WTC11 (cell line): ENCODE measurements at regions not wholly inside any gene's neighbourhood (a gene's known extent, or its start where the extent isn't known, plus 50 kb on each side); places are given as distances from the start of the nearest gene placed in this dataset.

ENCODE experiments used
- ATAC-seq: fragments of 200-7000 bp; cut with Tn5 transposase; 2 replicates; pipeline ENCODE4 v1.10.0; 2021; ENCODE audit warnings: mild to moderate bottlenecking, moderate library complexity
- CTCF ChIA-PET: fragments of 300-600 bp; sonication (Branson Sonifier 250); formaldehyde crosslinking; loops from one replicate; lab custom pipeline; 2021; ENCODE audit warnings: antibody characterized with exemption; lab: Charles Lee
- POLR2A ChIA-PET: fragments of 350-600 bp; sonication (Branson Sonifier 250); formaldehyde crosslinking; loops from one replicate; lab custom pipeline; 2021; ENCODE audit warnings: antibody characterized with exemption; lab: Charles Lee
- DNase-seq: peaks from one replicate; pipeline ENCODE4 v3.0.0; 2021; ENCODE audit warnings: low spot score
- H3K27ac Mint-ChIP-seq: 2 replicates; pipeline ENCODE4 v1.8.0; 2021; ENCODE audit warnings: mixed read lengths
- H3K27me3 Mint-ChIP-seq: 2 replicates; pipeline ENCODE4 v1.8.0; 2021; ENCODE audit warnings: low read depth, mild to moderate bottlenecking, moderate library complexity, mixed read lengths
- H3K36me3 Mint-ChIP-seq: 2 replicates; pipeline ENCODE4 v1.8.0; 2021; ENCODE audit warnings: mixed read lengths
- H3K4me1 Mint-ChIP-seq: 2 replicates; pipeline ENCODE4 v1.8.0; 2022; ENCODE audit warnings: mixed read lengths
- H3K4me3 Mint-ChIP-seq: 2 replicates; pipeline ENCODE4 v1.8.0; 2021; ENCODE audit warnings: mild to moderate bottlenecking, moderate library complexity, mixed read lengths
- H3K9me3 Mint-ChIP-seq: 2 replicates; pipeline ENCODE4 v1.8.0; 2021; ENCODE audit warnings: mixed read lengths
- CREB1 ChIP-seq: sonication (generic); formaldehyde crosslinking; IDR thresholded peaks from 2 replicates; pipeline ENCODE4 v1.8.0; 2023; ENCODE audit warnings: mild to moderate bottlenecking, missing genetic modification reagents
- CREM ChIP-seq: sonication (generic); formaldehyde crosslinking; IDR thresholded peaks from 2 replicates; pipeline ENCODE4 v1.8.1; 2022; ENCODE audit warnings: mild to moderate bottlenecking, missing genetic modification reagents, moderate library complexity
- E2F5 ChIP-seq: sonication (generic); formaldehyde crosslinking; IDR thresholded peaks from 2 replicates; pipeline ENCODE4 v1.8.1; 2022; ENCODE audit warnings: mild to moderate bottlenecking, moderate library complexity, missing genetic modification reagents
- ELF4 ChIP-seq: sonication (generic); formaldehyde crosslinking; IDR thresholded peaks from 2 replicates; pipeline ENCODE4 v1.8.1; 2022; ENCODE audit warnings: low read depth, mild to moderate bottlenecking, moderate library complexity, missing genetic modification reagents
- EMX1 ChIP-seq: fragments of 250-450 bp; sonication (Bioruptor Pico); IDR thresholded peaks from 2 replicates; pipeline ENCODE4 v1.8.0; 2021; ENCODE audit warnings: mild to moderate bottlenecking
- FOXJ3 ChIP-seq: sonication (generic); formaldehyde crosslinking; IDR thresholded peaks from 2 replicates; pipeline ENCODE4 v1.9.0; 2021; ENCODE audit warnings: missing genetic modification reagents, mild to moderate bottlenecking, borderline replicate concordance
- FOXP1 ChIP-seq: sonication (generic); formaldehyde crosslinking; IDR thresholded peaks from 2 replicates; pipeline ENCODE4 v1.8.0; 2022; ENCODE audit warnings: missing genetic modification reagents, mild to moderate bottlenecking, moderate library complexity, borderline replicate concordance
- JAZF1 ChIP-seq: fragments of 250-450 bp; sonication (Bioruptor Pico); IDR thresholded peaks from 2 replicates; pipeline ENCODE4 v1.9.0; 2021; ENCODE audit warnings: moderate library complexity, mild to moderate bottlenecking, inconsistent platforms
- MXD4 ChIP-seq: fragments of 250-450 bp; sonication (Bioruptor Pico); IDR thresholded peaks from 2 replicates; pipeline ENCODE4 v1.8.0; 2021; ENCODE audit warnings: mild to moderate bottlenecking, moderate library complexity, borderline replicate concordance
- NFATC4 ChIP-seq: fragments of 250-450 bp; sonication (Bioruptor Pico); IDR thresholded peaks from 2 replicates; pipeline ENCODE4 v1.9.0; 2021; ENCODE audit warnings: mild to moderate bottlenecking
- NFE2L1 ChIP-seq: sonication (generic); formaldehyde crosslinking; IDR thresholded peaks from 2 replicates; pipeline ENCODE4 v1.8.1; 2023; ENCODE audit warnings: missing genetic modification reagents
- NR2C2 ChIP-seq: sonication (generic); formaldehyde crosslinking; IDR thresholded peaks from 2 replicates; pipeline ENCODE4 v1.8.0; 2022; ENCODE audit warnings: mild to moderate bottlenecking, missing genetic modification reagents
- NR3C1 ChIP-seq: sonication (generic); formaldehyde crosslinking; conservative IDR thresholded peaks from 2 replicates; pipeline ENCODE4 v1.8.1; 2023; ENCODE audit warnings: low read depth, mild to moderate bottlenecking, missing genetic modification reagents
- SOX15 ChIP-seq: fragments of 250-450 bp; sonication (Bioruptor Pico); IDR thresholded peaks from 2 replicates; pipeline ENCODE4 v1.9.0; 2021; ENCODE audit warnings: mild to moderate bottlenecking
- SP1 ChIP-seq: sonication (generic); formaldehyde crosslinking; conservative IDR thresholded peaks from 2 replicates; pipeline ENCODE4 v1.8.1; 2022; ENCODE audit warnings: missing genetic modification reagents
- STAT6 ChIP-seq: sonication (generic); formaldehyde crosslinking; conservative IDR thresholded peaks from 2 replicates; pipeline ENCODE4 v1.8.1; 2023; ENCODE audit warnings: mild to moderate bottlenecking, low read depth, missing genetic modification reagents, moderate library complexity
- USF1 ChIP-seq: sonication (generic); formaldehyde crosslinking; IDR thresholded peaks from 2 replicates; pipeline ENCODE4 v1.8.0; 2022; ENCODE audit warnings: mild to moderate bottlenecking, missing genetic modification reagents
- ZNF219 ChIP-seq: sonication (generic); formaldehyde crosslinking; IDR thresholded peaks from 2 replicates; pipeline ENCODE4 v1.8.0; 2023; ENCODE audit warnings: missing genetic modification reagents, mild to moderate bottlenecking, borderline replicate concordance
- ZNF263 ChIP-seq: sonication (generic); formaldehyde crosslinking; IDR thresholded peaks from 2 replicates; pipeline ENCODE4 v1.8.1; 2022; ENCODE audit warnings: low read depth, mild to moderate bottlenecking, moderate library complexity, missing genetic modification reagents
- ZNF512 ChIP-seq: sonication (generic); formaldehyde crosslinking; IDR thresholded peaks from 2 replicates; pipeline ENCODE4 v1.8.1; 2022; ENCODE audit warnings: missing genetic modification reagents, borderline replicate concordance
- ZSCAN18 ChIP-seq: fragments of 250-450 bp; sonication (Bioruptor Pico); IDR thresholded peaks from 2 replicates; pipeline ENCODE4 v2.1.2; 2022; ENCODE audit warnings: mild to moderate bottlenecking, moderate library complexity
- TF ChIP-seq, protein P1 (sequence below): fragments of 250-450 bp; sonication (Bioruptor Pico); conservative IDR thresholded peaks from 2 replicates; pipeline ENCODE4 v1.9.0; 2021; ENCODE audit warnings: mild to moderate bottlenecking
- TF ChIP-seq, protein P2 (sequence below): sonication (generic); formaldehyde crosslinking; IDR thresholded peaks from 2 replicates; pipeline ENCODE4 v1.8.1; 2022; ENCODE audit warnings: low read depth, mild to moderate bottlenecking, moderate library complexity, missing genetic modification reagents, borderline replicate concordance
- TF ChIP-seq, protein P3 (sequence below): sonication (generic); formaldehyde crosslinking; IDR thresholded peaks from 2 replicates; pipeline ENCODE4 v1.8.1; 2022; ENCODE audit warnings: mild to moderate bottlenecking, missing genetic modification reagents, moderate library complexity, borderline replicate concordance

GRCh38 chr2:12605366-12605765, 111.4 kb upstream of the TRIB2 start:
- CTCF ChIA-PET: no interaction called here
- POLR2A ChIA-PET: no interaction called here
- no peak for DNase-seq
- ATAC-seq: no peak
- Mint-ChIP-seq H3K4me1 (peaks cover 17% of the 10 kb centered on the region), H3K36me3 (no peaks in the 10 kb centered on the region), H3K9me3 (no peaks in the 10 kb centered on the region), H3K4me3 (no peak overlapping the region), H3K27me3 (no peaks in the 10 kb centered on the region), H3K27ac (no peak overlapping the region)
- TF ChIP-seq ELF4 (CRISPR knock-in tag): no peak
- no peak for TF ChIP-seq JAZF1 (CRISPR knock-in tag)
- no peak for TF ChIP-seq CREB1
- TF ChIP-seq SOX15 (CRISPR knock-in tag): no peak
- no peak for TF ChIP-seq SP1 (CRISPR knock-in tag)
- no peak for TF ChIP-seq ZNF263
- TF ChIP-seq STAT6 (CRISPR knock-in tag): no peak
- TF ChIP-seq, protein P1, sequence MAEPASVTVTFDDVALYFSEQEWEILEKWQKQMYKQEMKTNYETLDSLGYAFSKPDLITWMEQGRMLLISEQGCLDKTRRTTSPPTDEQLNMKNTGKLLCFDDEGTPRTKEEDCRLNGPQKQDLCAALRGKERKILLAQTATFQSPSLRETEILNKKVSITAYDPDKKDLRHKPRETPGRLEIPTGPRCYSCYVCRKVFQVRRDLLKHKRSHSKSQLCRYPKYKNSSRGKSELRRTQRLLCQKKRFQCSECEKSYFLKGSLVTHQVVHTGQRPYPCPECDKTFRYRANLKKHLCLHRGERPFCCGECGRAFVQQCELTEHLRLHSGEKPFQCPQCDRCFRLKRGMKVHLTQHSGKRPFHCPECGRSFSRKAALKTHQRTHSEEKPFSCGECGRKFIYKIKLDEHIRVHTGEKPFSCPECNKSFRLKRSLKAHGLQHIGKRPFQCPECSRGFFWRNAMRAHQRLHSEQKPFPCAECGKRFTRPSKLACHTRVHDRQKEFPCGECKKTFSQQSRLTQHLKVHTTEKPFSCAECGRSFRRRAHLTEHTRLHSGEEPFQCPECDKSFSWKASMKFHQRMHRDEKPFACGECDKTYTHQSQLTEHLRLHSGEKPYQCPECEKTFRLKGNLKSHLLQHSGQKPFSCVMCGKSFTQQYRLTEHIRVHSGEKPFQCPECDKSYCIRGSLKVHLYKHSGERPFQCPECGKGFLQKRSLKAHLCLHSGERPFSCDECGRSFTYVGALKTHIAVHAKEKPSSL (CRISPR knock-in tag): no peak
- no peak for TF ChIP-seq CREM (CRISPR knock-in tag)
- no peak for TF ChIP-seq NR2C2
- TF ChIP-seq FOXP1: no peak
- no peak for TF ChIP-seq ZNF512 (CRISPR knock-in tag)
- TF ChIP-seq ZNF219 (CRISPR knock-in tag): no peak
- TF ChIP-seq, protein P2, sequence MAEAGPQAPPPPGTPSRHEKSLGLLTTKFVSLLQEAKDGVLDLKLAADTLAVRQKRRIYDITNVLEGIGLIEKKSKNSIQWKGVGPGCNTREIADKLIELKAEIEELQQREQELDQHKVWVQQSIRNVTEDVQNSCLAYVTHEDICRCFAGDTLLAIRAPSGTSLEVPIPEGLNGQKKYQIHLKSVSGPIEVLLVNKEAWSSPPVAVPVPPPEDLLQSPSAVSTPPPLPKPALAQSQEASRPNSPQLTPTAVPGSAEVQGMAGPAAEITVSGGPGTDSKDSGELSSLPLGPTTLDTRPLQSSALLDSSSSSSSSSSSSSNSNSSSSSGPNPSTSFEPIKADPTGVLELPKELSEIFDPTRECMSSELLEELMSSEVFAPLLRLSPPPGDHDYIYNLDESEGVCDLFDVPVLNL (CRISPR knock-in tag): no peak
- no peak for TF ChIP-seq ZSCAN18

- H3K4me1 Mint-ChIP-seq: peaks cover 17% of the 10 kb centered on the region
- no peak overlapping the region for H3K27ac Mint-ChIP-seq
- H3K9me3 Mint-ChIP-seq: no peaks in the 10 kb centered on the region
- no peak overlapping the region for H3K4me3 Mint-ChIP-seq
- ChIA-PET POLR2A (no interaction called here), CTCF (interaction anchor here (0.8 to 1.2 kb wide), 2 partner anchors 58 to 110 kb away, joined by 3 to 5 read pairs; partner anchors contain the start of gene TRIB2)
- no peaks in the 10 kb centered on the region for H3K36me3 Mint-ChIP-seq
- ATAC-seq: no peak
- DNase-seq: no peak
- H3K27me3 Mint-ChIP-seq: no peaks in the 10 kb centered on the region
- no peak for TF ChIP-seq E2F5 (CRISPR knock-in tag)
- TF ChIP-seq EMX1: no peak
- TF ChIP-seq, protein P3, sequence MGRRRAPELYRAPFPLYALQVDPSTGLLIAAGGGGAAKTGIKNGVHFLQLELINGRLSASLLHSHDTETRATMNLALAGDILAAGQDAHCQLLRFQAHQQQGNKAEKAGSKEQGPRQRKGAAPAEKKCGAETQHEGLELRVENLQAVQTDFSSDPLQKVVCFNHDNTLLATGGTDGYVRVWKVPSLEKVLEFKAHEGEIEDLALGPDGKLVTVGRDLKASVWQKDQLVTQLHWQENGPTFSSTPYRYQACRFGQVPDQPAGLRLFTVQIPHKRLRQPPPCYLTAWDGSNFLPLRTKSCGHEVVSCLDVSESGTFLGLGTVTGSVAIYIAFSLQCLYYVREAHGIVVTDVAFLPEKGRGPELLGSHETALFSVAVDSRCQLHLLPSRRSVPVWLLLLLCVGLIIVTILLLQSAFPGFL (CRISPR knock-in tag): no peak
- TF ChIP-seq NFE2L1 (CRISPR knock-in tag): no peak
- TF ChIP-seq FOXJ3: no peak
- no peak for TF ChIP-seq NFATC4
- TF ChIP-seq NR3C1 (CRISPR knock-in tag): no peak
- no peak for TF ChIP-seq MXD4 (CRISPR knock-in tag)
- no peak for TF ChIP-seq USF1
These were observed 110.8 kb upstream of the TRIB2 start for GRCh38 chr2:12605936-12606335.
